ENCODE measurements at regions not wholly inside any gene's neighbourhood (a gene's known extent, or its start where the extent isn't known, plus 50 kb on each side); places are given as distances from the start of the nearest gene placed in this dataset.

DNA sequence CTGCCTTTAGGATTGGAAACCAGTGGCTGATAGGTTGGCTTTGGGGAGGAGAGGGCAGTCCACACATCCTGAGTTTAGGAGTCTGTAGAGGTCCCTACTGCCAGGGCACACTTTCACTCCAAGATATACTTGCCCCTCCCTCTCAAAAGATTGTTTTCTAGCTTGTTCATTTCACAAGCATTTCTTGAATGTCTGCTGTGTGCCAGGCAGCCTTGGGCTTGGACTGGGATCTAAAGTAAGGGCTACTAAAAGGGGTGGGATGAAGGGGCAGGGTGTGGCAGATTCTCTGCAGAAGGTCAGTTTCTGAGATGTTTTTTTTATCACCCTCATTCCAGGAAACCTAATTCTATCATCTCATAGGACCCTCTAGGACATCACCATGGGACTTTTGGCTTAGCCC is 272.4 kb downstream of the SKAP2 start:
- no peak for TF ChIP-seq CTCF (IDR thresholded peaks at IDR 0.05; ENCODE audit: low read depth, low read length, missing control alignments)
- in situ Hi-C loops (cut with HindIII; ENCODE audit: low pct_ligation_motif_present, low sequenced_read_pairs): no loop called here
- Histone ChIP-seq H3K27ac (no peak overlapping the region), H3K27me3 (replicated peaks) (no peaks in the 10 kb centered on the region), H3K4me3 (ENCODE audit: low read depth, low read length) (no peak overlapping the region), H3K36me3 (replicated peaks) (no peaks in the 10 kb centered on the region)
- no peak for DNase-seq

GRCh38 chr7:26593393-26593792 is 271.0 kb downstream of the SKAP2 start:
- H3K36me3 ChIP-seq (replicated peaks): no peaks in the 10 kb centered on the region
- H3K4me3 ChIP-seq (ENCODE audit: low read depth, low read length): no peak overlapping the region
- in situ Hi-C loops (cut with HindIII; ENCODE audit: low pct_ligation_motif_present, low sequenced_read_pairs): no loop called here
- no peak overlapping the region for H3K27ac ChIP-seq
- no peak for TF ChIP-seq CTCF (IDR thresholded peaks at IDR 0.05; ENCODE audit: low read depth, low read length, missing control alignments)
- no peaks in the 10 kb centered on the region for H3K27me3 ChIP-seq (replicated peaks)
- DNase-seq: no peak

GRCh38 chr7:26593896-26594295 is 270.5 kb downstream of the SKAP2 start:
- no peak overlapping the region for H3K4me3 ChIP-seq (ENCODE audit: low read depth, low read length)
- in situ Hi-C loops (cut with HindIII; ENCODE audit: low pct_ligation_motif_present, low sequenced_read_pairs): no loop called here
- no peak for DNase-seq
- no peaks in the 10 kb centered on the region for H3K36me3 ChIP-seq (replicated peaks)
- TF ChIP-seq CTCF (IDR thresholded peaks at IDR 0.05; ENCODE audit: low read depth, low read length, missing control alignments): no peak
- H3K27me3 ChIP-seq (replicated peaks): no peaks in the 10 kb centered on the region
- no peak overlapping the region for H3K27ac ChIP-seq

- DNase-seq: no peak
- Histone ChIP-seq H3K4me3 (ENCODE audit: low read depth, low read length) (no peak overlapping the region), H3K27me3 (replicated peaks) (no peaks in the 10 kb centered on the region), H3K27ac (no peak overlapping the region), H3K36me3 (replicated peaks) (no peaks in the 10 kb centered on the region)
- no peak for TF ChIP-seq CTCF (IDR thresholded peaks at IDR 0.05; ENCODE audit: low read depth, low read length, missing control alignments)
- in situ Hi-C loops (cut with HindIII; ENCODE audit: low pct_ligation_motif_present, low sequenced_read_pairs): no loop called here
Observed at GRCh38 chr7:26594553-26594952, 269.8 kb downstream of the SKAP2 start.

DNA sequence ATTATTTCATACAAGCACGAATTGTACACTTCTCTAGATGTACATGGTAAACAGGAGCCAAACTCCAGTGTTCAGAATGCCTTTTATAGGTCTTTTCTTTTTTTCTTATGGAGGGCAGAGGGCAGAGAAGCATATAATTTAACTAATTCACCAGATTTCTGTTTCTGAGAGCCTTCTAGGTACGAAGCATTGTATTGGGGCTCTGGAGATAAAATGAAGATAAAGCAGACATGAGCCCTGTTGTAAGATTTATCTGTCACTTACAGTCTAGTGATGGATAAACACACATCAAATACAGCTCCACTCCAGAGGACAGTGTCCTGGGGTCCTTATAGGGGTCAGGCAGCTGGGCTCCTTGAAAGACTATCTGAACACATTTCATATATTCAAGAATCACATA is 265.5 kb downstream of the SKAP2 start:
- Histone ChIP-seq H3K27me3 (replicated peaks) (no peaks in the 10 kb centered on the region), H3K4me3 (ENCODE audit: low read depth, low read length) (no peak overlapping the region), H3K36me3 (replicated peaks) (no peaks in the 10 kb centered on the region), H3K27ac (no peak overlapping the region)
- no peak for DNase-seq
- in situ Hi-C loops (cut with HindIII; ENCODE audit: low pct_ligation_motif_present, low sequenced_read_pairs): no loop called here
- no peak for TF ChIP-seq CTCF (IDR thresholded peaks at IDR 0.05; ENCODE audit: low read depth, low read length, missing control alignments)

GRCh38 chr7:26599982-26600381 is 264.4 kb downstream of the SKAP2 start:
- Histone ChIP-seq H3K4me3 (ENCODE audit: low read depth, low read length) (no peak overlapping the region), H3K27ac (no peak overlapping the region), H3K36me3 (replicated peaks) (no peaks in the 10 kb centered on the region), H3K27me3 (replicated peaks) (no peaks in the 10 kb centered on the region)
- no peak for TF ChIP-seq CTCF (IDR thresholded peaks at IDR 0.05; ENCODE audit: low read depth, low read length, missing control alignments)
- in situ Hi-C loops (cut with HindIII; ENCODE audit: low pct_ligation_motif_present, low sequenced_read_pairs): no loop called here
- DNase-seq: no peak
